Trophoblast cell (in vitro differentiated cells and primary cell): ENCODE measurements at regions not wholly inside any gene's neighbourhood (a gene's known extent, or its start where the extent isn't known, plus 50 kb on each side); places are given as distances from the start of the nearest gene placed in this dataset.

ENCODE experiments used
- DNase-seq, 2 donors: peaks; one replicate each; pipeline ENCODE4 v3.0.0-alpha.2; 2016
- H2AFZ ChIP-seq: 2 replicates; pipeline ENCODE4 v1.6.1; 2013; ENCODE audit warnings: low read length, moderate library complexity, mild to moderate bottlenecking; ENCODE audit not compliant: insufficient read depth, poor library complexity
- H2AK5ac ChIP-seq: 2 replicates; pipeline ENCODE4 v1.6.1; 2013; ENCODE audit warnings: mild to moderate bottlenecking, low read length
- H2BK120ac ChIP-seq: 2 replicates; pipeline ENCODE4 v1.6.1; 2013; ENCODE audit warnings: low read length, mild to moderate bottlenecking, moderate library complexity; ENCODE audit not compliant: insufficient read depth, poor library complexity
- H2BK12ac ChIP-seq: 2 replicates; pipeline ENCODE4 v1.6.1; 2013; ENCODE audit warnings: mild to moderate bottlenecking, low read length, moderate library complexity
- H2BK5ac ChIP-seq: 2 replicates; pipeline ENCODE4 v1.6.1; 2013; ENCODE audit warnings: low read length, low read depth, moderate library complexity, mild to moderate bottlenecking; ENCODE audit not compliant: poor library complexity
- H3K14ac ChIP-seq: 2 replicates; pipeline ENCODE4 v1.6.1; 2013; ENCODE audit warnings: mild to moderate bottlenecking, low read length
- H3K18ac ChIP-seq: 2 replicates; pipeline ENCODE4 v1.6.1; 2013; ENCODE audit warnings: mild to moderate bottlenecking, low read length
- H3K23ac ChIP-seq: 2 replicates; pipeline ENCODE4 v1.6.1; 2013; ENCODE audit warnings: low read length
- H3K27ac ChIP-seq: 2 replicates; pipeline ENCODE4 v1.5.1; 2013; ENCODE audit warnings: low read depth, mild to moderate bottlenecking, inconsistent platforms, low read length, moderate library complexity
- H3K27me3 ChIP-seq: 2 replicates; pipeline ENCODE4 v1.6.1; 2013; ENCODE audit warnings: inconsistent platforms, mild to moderate bottlenecking, low read length, moderate library complexity; ENCODE audit not compliant: insufficient read depth
- H3K36me3 ChIP-seq, 2 experiments: 1 replicate in 1 of 2; 2 replicates in 1 of 2; pipeline ENCODE4 v1.6.1; 2013; ENCODE audit warnings: low read length in 2 of 2, mild to moderate bottlenecking in 2 of 2, moderate library complexity in 1 of 2; ENCODE audit not compliant: insufficient read depth in 2 of 2, control insufficient read depth in 1 of 2
- H3K4ac ChIP-seq: 2 replicates; pipeline ENCODE4 v1.6.1; 2013; ENCODE audit warnings: low read depth, mild to moderate bottlenecking, low read length, moderate library complexity
- H3K4me1 ChIP-seq, 2 experiments: 1 replicate in 1 of 2; 2 replicates in 1 of 2; pipeline ENCODE4 v1.6.1; 2013; ENCODE audit warnings: low read length in 2 of 2, mild to moderate bottlenecking in 2 of 2, moderate library complexity in 1 of 2; ENCODE audit not compliant: insufficient read depth in 2 of 2, control insufficient read depth in 1 of 2
- H3K4me2 ChIP-seq: 2 replicates; pipeline ENCODE4 v1.6.1; 2013; ENCODE audit warnings: inconsistent platforms, mild to moderate bottlenecking, low read length, moderate library complexity
- H3K4me3 ChIP-seq: 2 replicates; pipeline ENCODE4 v1.5.1; 2013; ENCODE audit warnings: mild to moderate bottlenecking, low read depth, low read length, inconsistent platforms
- H3K79me1 ChIP-seq: one replicate; pipeline ENCODE4 v1.6.1; 2013; ENCODE audit warnings: low read length
- H3K79me2 ChIP-seq: 2 replicates; pipeline ENCODE4 v1.6.1; 2013; ENCODE audit warnings: low read length, mild to moderate bottlenecking; ENCODE audit not compliant: control insufficient read depth, insufficient read depth, poor library complexity
- H3K9ac ChIP-seq: 2 replicates; pipeline ENCODE4 v1.6.1; 2013; ENCODE audit warnings: mild to moderate bottlenecking, low read length
- H3K9me3 ChIP-seq: 2 replicates; pipeline ENCODE4 v1.6.1; 2013; ENCODE audit warnings: low read depth, mild to moderate bottlenecking, control low read depth, inconsistent platforms, low read length; ENCODE audit not compliant: insufficient read depth
- H4K12ac ChIP-seq: 2 replicates; pipeline ENCODE4 v1.6.1; 2013; ENCODE audit warnings: low read depth, mild to moderate bottlenecking, low read length, moderate library complexity
- H4K8ac ChIP-seq: 2 replicates; pipeline ENCODE4 v1.6.1; 2013; ENCODE audit warnings: low read depth, mild to moderate bottlenecking, low read length, moderate library complexity
- H4K91ac ChIP-seq: one replicate; pipeline ENCODE4 v1.6.1; 2013; ENCODE audit warnings: low read depth, mild to moderate bottlenecking, low read length, moderate library complexity
- WGBS: extraction: QIAGEN DNeasy Blood & Tissue Kit; methylation state at CpG from one replicate; pipeline ENCODE4 v1.1.7; 2013; ENCODE audit warnings: missing lambda C conversion rate; ENCODE audit not compliant: insufficient read length, insufficient coverage; ENCODE audit errors: extremely low coverage; 5-methylcytosine and 5-hydroxymethylcytosine counted together

DNA sequence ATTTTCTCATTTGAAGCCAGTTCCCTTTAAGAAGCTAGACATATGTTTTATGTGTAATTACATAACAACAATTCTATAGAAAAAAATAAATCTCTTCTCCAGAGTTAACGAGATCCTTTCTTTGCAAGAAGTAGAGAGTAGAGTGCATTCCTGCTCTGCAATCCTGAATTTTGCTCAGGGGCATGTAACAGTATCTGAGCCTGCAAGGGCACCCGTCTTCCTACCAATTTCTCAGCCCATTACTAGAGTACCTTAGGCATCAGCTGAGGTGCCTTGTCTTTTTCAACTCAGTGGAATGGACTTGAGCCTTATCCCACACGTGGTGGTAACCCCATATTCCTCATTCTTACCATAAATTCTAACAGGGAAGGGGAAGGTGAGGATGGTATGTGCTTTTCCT lies 205.9 kb downstream of the IKZF2 start:
- Histone ChIP-seq H3K4me2 (no peak overlapping the region), H3K9ac (no peak overlapping the region), H4K91ac (no peak overlapping the region), H3K27ac (no peak overlapping the region), H3K14ac (no peak overlapping the region), H3K79me1 (no peaks in the 10 kb centered on the region), H2BK12ac (no peak overlapping the region), H3K23ac (no peak overlapping the region), H3K27me3 (no peaks in the 10 kb centered on the region), H2AFZ (no peak overlapping the region), H3K36me3 (no peaks in the 10 kb centered on the region), H3K18ac (no peak overlapping the region), H2AK5ac (no peak overlapping the region), H2BK5ac (no peak overlapping the region), H3K4me3 (no peak overlapping the region), H2BK120ac (no peak overlapping the region), H3K9me3 (no peaks in the 10 kb centered on the region), H3K79me2 (no peaks in the 10 kb centered on the region), H3K4ac (no peak overlapping the region), H4K8ac (no peak overlapping the region), H4K12ac (no peak overlapping the region), H3K4me1 (peaks cover 0 to 5% of the 10 kb centered on the region in 2 experiments)
- WGBS = no CpG with 5 or more reads among the region's 3 CpGs
- peak in 1 of 2 donors; percentile 51 for DNase-seq

DNA sequence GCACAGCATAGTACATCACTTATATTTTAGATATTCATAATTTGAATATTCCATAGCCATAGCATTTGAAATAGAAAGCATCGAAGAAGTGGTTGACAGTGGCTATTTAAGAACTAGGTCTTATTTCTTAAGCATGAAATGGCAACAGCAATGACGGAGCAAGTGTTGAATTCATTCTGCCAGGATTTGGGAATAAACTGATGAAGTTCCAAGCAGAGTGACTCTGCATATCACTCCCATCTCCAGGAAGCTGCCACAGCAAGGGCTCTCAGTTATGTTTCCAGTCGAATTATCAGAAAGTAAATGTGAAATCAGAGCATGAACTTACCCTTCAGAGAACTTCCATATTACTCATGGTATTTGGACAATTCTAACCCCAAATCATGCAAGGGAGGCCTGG lies 208.1 kb downstream of the IKZF2 start:
- Histone ChIP-seq H3K4me2 (no peak overlapping the region), H3K4me1 (peaks cover 0 to 7% of the 10 kb centered on the region in 2 experiments), H3K79me1 (no peaks in the 10 kb centered on the region), H2BK120ac (no peak overlapping the region), H2AK5ac (no peak overlapping the region), H3K9ac (no peak overlapping the region), H3K23ac (no peak overlapping the region), H3K27me3 (no peaks in the 10 kb centered on the region), H3K79me2 (no peaks in the 10 kb centered on the region), H3K36me3 (no peaks in the 10 kb centered on the region), H2BK5ac (no peak overlapping the region), H4K91ac (no peak overlapping the region), H3K27ac (no peak overlapping the region), H3K9me3 (no peaks in the 10 kb centered on the region), H3K14ac (no peak overlapping the region), H3K4ac (no peak overlapping the region), H3K4me3 (no peak overlapping the region), H4K12ac (no peak overlapping the region), H2BK12ac (no peak overlapping the region), H2AFZ (no peak overlapping the region), H4K8ac (no peak overlapping the region), H3K18ac (no peak overlapping the region)
- WGBS = no CpG with 5 or more reads among the region's 3 CpGs
- DNase-seq = no peak

DNA sequence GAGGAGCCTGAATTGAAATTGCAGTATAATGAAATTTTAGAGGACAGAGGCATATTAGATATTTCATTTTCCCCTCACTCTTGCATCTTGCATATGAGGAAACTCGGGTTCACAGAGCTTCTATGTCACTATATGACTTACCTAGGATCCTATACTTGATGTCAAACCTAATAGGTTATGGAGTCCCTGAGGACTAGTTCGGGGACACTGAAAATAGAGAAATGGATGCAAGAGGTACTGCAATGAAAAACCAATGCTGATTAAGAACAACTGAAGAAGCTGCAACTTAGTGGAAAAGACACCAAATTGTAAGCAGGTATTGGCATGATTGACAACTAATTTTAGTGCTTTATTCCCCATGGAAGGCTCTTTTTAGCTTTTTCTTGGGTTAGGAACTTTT lies 210.1 kb downstream of the IKZF2 start:
- Histone ChIP-seq H4K8ac (no peak overlapping the region), H3K18ac (no peak overlapping the region), H2AK5ac (no peak overlapping the region), H2AFZ (no peak overlapping the region), H3K4me2 (no peak overlapping the region), H3K79me2 (no peaks in the 10 kb centered on the region), H3K4me1 (peaks cover 0 to 7% of the 10 kb centered on the region in 2 experiments), H3K4ac (no peak overlapping the region), H2BK12ac (no peak overlapping the region), H3K79me1 (no peaks in the 10 kb centered on the region), H4K12ac (no peak overlapping the region), H3K36me3 (no peaks in the 10 kb centered on the region), H3K14ac (no peak overlapping the region), H3K27me3 (no peaks in the 10 kb centered on the region), H3K4me3 (no peak overlapping the region), H3K27ac (no peak overlapping the region), H3K9me3 (no peaks in the 10 kb centered on the region), H3K9ac (no peak overlapping the region), H4K91ac (no peak overlapping the region), H2BK120ac (no peak overlapping the region), H3K23ac (no peak overlapping the region), H2BK5ac (no peak overlapping the region)
- no CpG with 5 or more reads among the region's 2 CpGs for WGBS
- no peak for DNase-seq

DNA sequence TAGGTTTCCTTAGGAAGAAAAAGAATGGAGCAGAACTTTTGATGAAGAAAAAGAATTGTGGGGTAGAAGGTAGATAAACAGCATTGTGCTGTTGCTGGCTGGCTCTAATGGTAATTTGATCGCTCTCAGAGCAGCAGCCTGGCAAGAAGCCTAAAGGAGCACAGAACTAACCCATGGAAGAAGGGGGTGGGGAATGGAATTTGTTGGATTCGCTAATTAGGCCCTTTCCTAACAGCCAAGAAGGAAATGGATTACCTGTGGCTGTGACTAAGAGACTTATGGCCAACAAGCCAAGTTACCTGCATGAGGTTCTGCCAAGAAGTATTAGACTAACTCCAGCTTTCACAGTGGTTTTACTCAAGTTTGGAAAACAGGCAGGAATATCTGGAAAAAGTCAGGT lies 210.6 kb downstream of the IKZF2 start:
- H2AK5ac ChIP-seq = no peak overlapping the region
- H3K79me2 ChIP-seq = no peaks in the 10 kb centered on the region
- no peak overlapping the region for H3K27ac ChIP-seq
- H3K9ac ChIP-seq = no peak overlapping the region
- no peak overlapping the region for H3K18ac ChIP-seq
- no peaks in the 10 kb centered on the region for H3K36me3 ChIP-seq
- no peak overlapping the region for H2BK120ac ChIP-seq
- H3K4ac ChIP-seq = no peak overlapping the region
- H4K12ac ChIP-seq = no peak overlapping the region
- no peak overlapping the region for H2AFZ ChIP-seq
- no peaks in the 10 kb centered on the region for H3K9me3 ChIP-seq
- H3K4me2 ChIP-seq = no peak overlapping the region
- H2BK12ac ChIP-seq = no peak overlapping the region
- H2BK5ac ChIP-seq = no peak overlapping the region
- H3K4me3 ChIP-seq = no peak overlapping the region
- no peak overlapping the region for H4K8ac ChIP-seq
- H3K23ac ChIP-seq = no peak overlapping the region
- no peaks in the 10 kb centered on the region for H3K27me3 ChIP-seq
- H3K14ac ChIP-seq = no peak overlapping the region
- WGBS = no CpG with 5 or more reads among the region's 2 CpGs
- DNase-seq = no peak
- H4K91ac ChIP-seq = no peak overlapping the region
- H3K79me1 ChIP-seq = no peaks in the 10 kb centered on the region
- H3K4me1 ChIP-seq = peaks cover 0 to 6% of the 10 kb centered on the region in 2 experiments
